ENCODE measurements at regions not wholly inside any gene's neighbourhood (a gene's known extent, or its start where the extent isn't known, plus 50 kb on each side); places are given as distances from the start of the nearest gene placed in this dataset.

GRCh38 chr6:153580776-153581175 is 449.7 kb upstream of the RGS17 start:
- TF ChIP-seq CTCF (IDR thresholded peaks at IDR 0.05 in 8 of 11, conservative IDR thresholded peaks at IDR 0.05 in 3 of 11) (no peak), POLR2AphosphoS5 (IDR thresholded peaks at IDR 0.05) (no peak), POLR2A (IDR thresholded peaks at IDR 0.05) (no peak)
